Left lung (tissue), 4 donors: ENCODE measurements at regions not wholly inside any gene's neighbourhood (a gene's known extent, or its start where the extent isn't known, plus 50 kb on each side); places are given as distances from the start of the nearest gene placed in this dataset.
"Not testable (repeated sequence)": the region's sequence is repeated elsewhere in the genome, so short reads cannot be mapped to it uniquely, and the experiment has no call there.

ENCODE experiments used
- ATAC-seq: fragments of 200-7000 bp; cut with Tn5 transposase; one replicate; pipeline ENCODE4 v1.9.1; 2020; ENCODE audit warnings: moderate library complexity
- DNase-seq, 4 donors: peaks; one replicate each; pipeline ENCODE4 v3.0.0-alpha.2; 2013 to 2020
- H3K27ac ChIP-seq, 2 donors: fragments of 200-600 bp; sonication (generic) in 1 of 2; one replicate each; pipeline versions ENCODE4 v1.5.0 to v1.8.0; 2020 to 2021
- H3K27me3 ChIP-seq, 2 donors: fragments of 200-600 bp; sonication (generic) in 1 of 2; one replicate each; pipeline versions ENCODE4 v1.5.0 to v1.8.0; 2020 to 2021
- H3K36me3 ChIP-seq, 2 donors: fragments of 200-600 bp; sonication (generic) in 1 of 2; one replicate each; pipeline versions ENCODE4 v1.5.0 to v1.8.0; 2020 to 2021
- H3K4me1 ChIP-seq, 2 donors: fragments of 200-600 bp; one replicate each; pipeline ENCODE4 v1.8.0; 2021
- H3K4me3 ChIP-seq, 2 donors: fragments of 200-600 bp; sonication (generic) in 1 of 2; one replicate each; pipeline versions ENCODE4 v1.5.0 to v1.8.0; 2020 to 2021; ENCODE audit warnings: mild to moderate bottlenecking in 1 of 2
- H3K9me3 ChIP-seq, 2 donors: fragments of 200-600 bp; sonication (generic) in 1 of 2; one replicate each; pipeline versions ENCODE4 v1.5.0 to v1.8.0; 2020 to 2021
- CTCF ChIP-seq, 2 donors: fragments of 200-600 bp; sonication (generic) in 1 of 2; IDR thresholded peaks; one replicate each; pipeline versions ENCODE4 v1.5.0 to v1.8.0; 2021; ENCODE audit warnings: antibody characterized with exemption in 2 of 2
- intact Hi-C, 2 donors: fragments of 100-400 bp; cut with DNase I; formaldehyde crosslinking; loops; one replicate each; pipeline versions ENCODE4 v1.11.2 to v1.14.2; 2022
- donor health status: DM: no; HTN: yes; CAD: no.
- donor health status: DM: no; HTN: no; CAD: no.

GRCh38 chr20:53723045-53723444 lies 129.4 kb upstream of the ZNF217 start:
- peaks cover 0 to 10% of the 10 kb centered on the region in 2 donors for H3K4me1 ChIP-seq
- no peak overlapping the region for H3K27ac ChIP-seq
- H3K9me3 ChIP-seq: no peaks in the 10 kb centered on the region
- H3K4me3 ChIP-seq: no peak overlapping the region
- ATAC-seq: no peak
- H3K36me3 ChIP-seq: no peaks in the 10 kb centered on the region
- TF ChIP-seq CTCF (IDR thresholded peaks at IDR 0.05): no peak
- DNase-seq: no peak
- no peaks in the 10 kb centered on the region for H3K27me3 ChIP-seq
- intact Hi-C loops: no loop called here

- Histone ChIP-seq H3K4me3 (no peak overlapping the region), H3K36me3 (no peaks in the 10 kb centered on the region), H3K9me3 (no peaks in the 10 kb centered on the region), H3K27ac (no peak overlapping the region), H3K4me1 (peaks cover 0 to 13% of the 10 kb centered on the region in 2 donors), H3K27me3 (no peaks in the 10 kb centered on the region)
- no peak for TF ChIP-seq CTCF (IDR thresholded peaks at IDR 0.05)
- DNase-seq: no peak
- intact Hi-C loops: no loop called here
- no peak for ATAC-seq
Measured at GRCh38 chr20:53722515-53723036, 128.9 kb upstream of the ZNF217 start.

DNA sequence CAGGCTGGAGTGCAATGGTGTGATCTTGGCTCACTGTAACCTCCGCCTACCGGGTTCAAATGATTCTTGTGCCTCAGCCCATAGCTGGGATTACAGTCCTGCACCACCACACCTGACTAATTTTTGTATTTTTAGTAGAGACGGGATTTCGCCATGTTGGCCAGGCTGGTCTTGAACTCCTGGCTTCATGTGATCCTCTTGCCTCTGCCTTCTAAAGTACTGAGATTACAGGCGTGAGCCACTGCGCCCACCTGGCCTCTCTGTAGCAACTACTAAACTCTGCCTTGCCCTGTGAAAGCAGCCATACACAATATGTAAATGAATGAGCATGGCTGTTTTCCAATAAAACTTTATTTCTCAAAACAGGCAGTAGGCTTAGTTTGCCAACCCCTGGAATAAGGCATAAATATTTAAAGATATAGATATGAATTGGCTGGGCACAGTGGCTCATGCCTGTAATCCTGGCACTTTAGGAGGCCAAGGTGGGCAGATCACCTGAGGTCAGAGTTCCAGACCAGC lies 127.9 kb upstream of the ZNF217 start:
- H3K36me3 ChIP-seq, ATAC-seq, H3K9me3 ChIP-seq, H3K4me3 ChIP-seq, H3K27me3 ChIP-seq, intact Hi-C loops, DNase-seq, H3K27ac ChIP-seq: not testable (repeated sequence)
- H3K4me1 ChIP-seq: peaks cover 0 to 16% of the 10 kb centered on the region in 2 donors

GRCh38 chr20:53719171-53719803 lies 125.6 kb upstream of the ZNF217 start:
- H3K9me3 ChIP-seq, H3K27me3 ChIP-seq, DNase-seq, H3K4me3 ChIP-seq, H3K27ac ChIP-seq, intact Hi-C loops, ATAC-seq, H3K36me3 ChIP-seq: not testable (repeated sequence)
- peaks cover 0 to 11% of the 10 kb centered on the region in 2 donors for H3K4me1 ChIP-seq

DNA sequence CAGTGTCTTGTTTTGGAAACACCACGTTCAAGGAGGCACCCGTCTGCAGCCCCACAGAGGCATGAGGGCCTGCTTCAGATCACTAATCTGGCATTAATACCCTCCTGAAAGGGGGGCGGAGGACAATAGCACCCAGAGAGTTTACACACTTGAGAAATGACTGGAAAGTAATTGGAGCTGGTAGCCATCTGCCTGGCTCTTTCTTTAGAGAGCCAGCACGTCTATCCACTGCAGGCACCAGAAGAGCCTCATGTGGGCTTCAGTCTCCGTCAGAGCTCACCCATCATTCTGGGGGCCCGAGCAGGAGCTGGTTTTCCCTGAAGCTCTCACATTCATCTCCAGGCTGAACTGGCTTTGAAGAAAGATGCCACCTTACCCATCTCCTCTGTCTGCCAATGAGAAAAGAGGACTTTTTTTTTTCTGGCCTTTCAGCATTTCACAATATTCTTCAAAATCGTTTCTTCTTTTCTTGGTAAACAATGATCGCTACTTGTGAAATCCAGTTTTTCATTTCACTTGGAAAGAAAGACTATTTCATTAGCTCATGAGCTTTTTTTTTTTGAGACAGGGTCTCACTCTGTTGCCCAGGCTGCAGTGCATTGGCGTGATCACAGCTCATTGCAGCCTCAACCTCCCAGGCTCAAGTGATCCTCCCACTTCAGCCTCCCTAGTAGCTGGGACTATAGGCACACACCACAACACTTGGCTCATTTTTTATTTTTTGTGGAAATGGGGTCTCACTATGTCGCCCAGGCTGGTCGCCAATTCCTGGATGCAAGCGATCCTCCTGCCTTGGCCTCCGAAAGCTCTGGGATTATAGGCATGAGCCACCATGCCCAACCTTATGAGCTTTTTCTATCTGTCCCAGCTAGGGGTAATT lies 124.7 kb upstream of the ZNF217 start:
- TF ChIP-seq CTCF (IDR thresholded peaks at IDR 0.05): no peak
- H3K4me1 ChIP-seq: peaks cover 0 to 11% of the 10 kb centered on the region in 2 donors
- no peak overlapping the region for H3K27ac ChIP-seq
- DNase-seq: no peak
- peaks cover 0 to 5% of the 10 kb centered on the region in 2 donors for H3K27me3 ChIP-seq
- intact Hi-C loops: no loop called here
- no peaks in the 10 kb centered on the region for H3K9me3 ChIP-seq
- no peak overlapping the region for H3K4me3 ChIP-seq
- ATAC-seq: no peak
- no peaks in the 10 kb centered on the region for H3K36me3 ChIP-seq

DNA sequence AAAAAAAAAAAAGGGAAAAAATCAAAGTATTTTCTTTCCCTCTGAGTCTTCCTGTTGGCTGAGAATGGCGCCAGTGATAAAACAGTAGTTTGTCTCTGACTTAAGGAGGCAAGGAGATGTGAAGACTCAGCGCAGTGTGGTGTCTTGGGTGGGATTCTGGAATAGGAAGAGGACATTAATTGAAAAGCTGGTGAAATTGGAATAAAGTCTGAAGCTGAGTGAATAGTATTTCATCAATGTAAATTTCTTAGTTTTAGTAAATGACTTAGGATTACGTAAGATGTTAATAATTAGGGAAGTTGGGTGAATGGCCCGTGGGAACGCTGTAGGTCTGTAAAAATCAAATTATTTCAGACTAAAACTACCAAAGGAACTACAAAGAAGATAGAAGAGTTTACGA lies 122.8 kb upstream of the ZNF217 start:
- H3K27ac ChIP-seq: no peak overlapping the region
- TF ChIP-seq CTCF (IDR thresholded peaks at IDR 0.05): no peak
- no peaks in the 10 kb centered on the region for H3K36me3 ChIP-seq
- H3K4me1 ChIP-seq: peaks cover 0 to 11% of the 10 kb centered on the region in 2 donors
- intact Hi-C loops: no loop called here
- H3K4me3 ChIP-seq: no peak overlapping the region
- ATAC-seq (no peak), DNase-seq (no peak)
- no peaks in the 10 kb centered on the region for H3K9me3 ChIP-seq
- peaks cover 0 to 10% of the 10 kb centered on the region in 2 donors for H3K27me3 ChIP-seq
